SK-N-SH (cell line): ENCODE measurements at regions not wholly inside any gene's neighbourhood (a gene's known extent, or its start where the extent isn't known, plus 50 kb on each side); places are given as distances from the start of the nearest gene placed in this dataset.

Experiments
- CTCF ChIP-seq: fragments of 200-600 bp; sonication (generic); IDR thresholded peaks from 2 replicates; pipeline ENCODE4 v1.6.1; 2017; ENCODE audit warnings: antibody characterized with exemption, mild to moderate bottlenecking, moderate library complexity
- EP300 ChIP-seq, 2 experiments: IDR thresholded peaks; 2 replicates each; pipeline versions ENCODE4 v1.4.0 to v1.6.1; 2012; ENCODE audit warnings: borderline replicate concordance in 1 of 2, low read depth in 1 of 2, low read length in 1 of 2
- MAX ChIP-seq: IDR thresholded peaks from 2 replicates; pipeline ENCODE4 v1.4.0; 2012; ENCODE audit warnings: low read depth
- MEF2A ChIP-seq: IDR thresholded peaks from 2 replicates; pipeline ENCODE4 v1.4.0; 2012; ENCODE audit warnings: low read depth, borderline replicate concordance
- POLR2AphosphoS5 ChIP-seq: IDR thresholded peaks from 2 replicates; pipeline ENCODE4 v1.6.1; 2012; ENCODE audit warnings: low read depth, low read length
- RCOR1 ChIP-seq: fragments of 150-350 bp; IDR thresholded peaks from 2 replicates; pipeline ENCODE4 v1.6.1; 2017; ENCODE audit warnings: antibody characterized with exemption, low read length
- TAF1 ChIP-seq: IDR thresholded peaks from 2 replicates; pipeline ENCODE4 v1.6.1; 2012; ENCODE audit warnings: low read depth, mild to moderate bottlenecking, low read length, moderate library complexity, borderline replicate concordance
- ZBTB33 ChIP-seq: IDR thresholded peaks from 2 replicates; pipeline ENCODE4 v1.4.0; 2012; ENCODE audit warnings: low read depth, borderline replicate concordance

- TF ChIP-seq EP300 (IDR thresholded peaks at IDR 0.05; ENCODE audit: borderline replicate concordance in 1 of 2, low read depth in 1 of 2, low read length in 1 of 2) = no peak
- no peak for TF ChIP-seq RCOR1
- TF ChIP-seq CTCF = no peak
- TF ChIP-seq POLR2AphosphoS5 = no peak
- no peak for TF ChIP-seq MAX
- TF ChIP-seq ZBTB33 = no peak
- no peak for TF ChIP-seq MEF2A
- TF ChIP-seq TAF1 = no peak
Measured at GRCh38 chrX:94775640-94776039, 1101.6 kb downstream of the FAM133A start.
